H9 (cell line): ENCODE measurements at regions not wholly inside any gene's neighbourhood (a gene's known extent, or its start where the extent isn't known, plus 50 kb on each side); places are given as distances from the start of the nearest gene placed in this dataset.
A peak's percentile ranks its signal among the peaks of the same experiment; 100 is the strongest.

Source experiments
- DNase-seq: peaks from one replicate; pipeline ENCODE4 v3.0.0-alpha.2; 2017
- H2AFZ ChIP-seq: one replicate; pipeline ENCODE4 v1.6.1; 2013; ENCODE audit warnings: mild to moderate bottlenecking, low read length, control low read depth, moderate library complexity
- H2AK5ac ChIP-seq: 2 replicates; pipeline ENCODE4 v1.6.1; 2013; ENCODE audit warnings: low read length, control low read depth, mixed read lengths; ENCODE audit not compliant: insufficient read length
- H2BK120ac ChIP-seq: one replicate; pipeline ENCODE4 v1.6.1; 2013; ENCODE audit warnings: low read depth, mild to moderate bottlenecking, low read length, control low read depth, inconsistent platforms; ENCODE audit not compliant: poor library complexity, severe bottlenecking
- H2BK12ac ChIP-seq: 2 replicates; pipeline ENCODE4 v1.6.1; 2013; ENCODE audit warnings: low read length, control low read depth, mixed read lengths, low read depth; ENCODE audit not compliant: insufficient read length
- H2BK15ac ChIP-seq: 2 replicates; pipeline ENCODE4 v1.6.1; 2013; ENCODE audit warnings: low read depth, low read length, control low read depth
- H2BK20ac ChIP-seq: one replicate; pipeline ENCODE4 v1.6.1; 2013; ENCODE audit warnings: low read depth, mild to moderate bottlenecking, low read length, control low read depth, inconsistent platforms; ENCODE audit not compliant: poor library complexity, severe bottlenecking
- H2BK5ac ChIP-seq: 2 replicates; pipeline ENCODE4 v1.6.1; 2013; ENCODE audit warnings: low read length, control low read depth, mixed read lengths; ENCODE audit not compliant: insufficient read length
- H3K14ac ChIP-seq: 2 replicates; pipeline ENCODE4 v1.6.1; 2013; ENCODE audit warnings: low read length, control low read depth; ENCODE audit not compliant: insufficient read depth
- H3K18ac ChIP-seq: 2 replicates; pipeline ENCODE4 v1.6.1; 2013; ENCODE audit warnings: low read depth, mild to moderate bottlenecking, mixed read lengths, low read length, control low read depth; ENCODE audit not compliant: insufficient read length
- H3K23ac ChIP-seq: 2 replicates; pipeline ENCODE4 v1.6.1; 2013; ENCODE audit warnings: low read length, control low read depth, mixed read lengths, low read depth; ENCODE audit not compliant: insufficient read length
- H3K23me2 ChIP-seq: 2 replicates; pipeline ENCODE4 v1.6.1; 2013; ENCODE audit warnings: low read depth, mild to moderate bottlenecking, mixed read lengths, low read length, control low read depth; ENCODE audit not compliant: insufficient read length, poor library complexity, severe bottlenecking
- H3K27ac ChIP-seq: 2 replicates; pipeline ENCODE4 v1.5.1; 2013; ENCODE audit warnings: low read length, control low read depth, mixed read lengths, low read depth; ENCODE audit not compliant: insufficient read length
- H3K27me3 ChIP-seq: 2 replicates; pipeline ENCODE4 v1.6.1; 2013; ENCODE audit warnings: low read length, control low read depth, inconsistent platforms; ENCODE audit not compliant: insufficient read depth
- H3K4ac ChIP-seq: 2 replicates; pipeline ENCODE4 v1.6.1; 2013; ENCODE audit warnings: low read depth, mild to moderate bottlenecking, control low read depth, inconsistent platforms, low read length, moderate library complexity
- H3K4me1 ChIP-seq: 2 replicates; pipeline ENCODE4 v1.6.1; 2013; ENCODE audit warnings: low read length, control low read depth, inconsistent platforms; ENCODE audit not compliant: insufficient read depth
- H3K4me2 ChIP-seq: 2 replicates; pipeline ENCODE4 v1.6.1; 2013; ENCODE audit warnings: low read length, control low read depth, mixed read lengths; ENCODE audit not compliant: insufficient read length, insufficient read depth
- H3K56ac ChIP-seq: 2 replicates; pipeline ENCODE4 v1.6.1; 2013; ENCODE audit warnings: low read depth, mild to moderate bottlenecking, mixed read lengths, low read length, control low read depth; ENCODE audit not compliant: insufficient read length
- H3K79me1 ChIP-seq: 2 replicates; pipeline ENCODE4 v1.6.1; 2013; ENCODE audit warnings: low read depth, mild to moderate bottlenecking, moderate library complexity, low read length, control low read depth, inconsistent platforms; ENCODE audit not compliant: insufficient read depth, poor library complexity, severe bottlenecking
- H3K79me2 ChIP-seq: 2 replicates; pipeline ENCODE4 v1.6.1; 2013; ENCODE audit warnings: low read length, control low read depth, inconsistent platforms; ENCODE audit not compliant: insufficient read depth
- H3K9ac ChIP-seq: 2 replicates; pipeline ENCODE4 v1.6.1; 2013; ENCODE audit warnings: low read length, control low read depth, mixed read lengths; ENCODE audit not compliant: insufficient read length; ENCODE audit errors: extremely low read depth
- H3K9me3 ChIP-seq: one replicate; pipeline ENCODE4 v1.6.1; 2013; ENCODE audit warnings: low read depth, low read length, inconsistent platforms; ENCODE audit not compliant: control insufficient read depth
- H3T11ph ChIP-seq: one replicate; pipeline ENCODE4 v1.6.1; 2013; ENCODE audit warnings: mild to moderate bottlenecking, low read length, control low read depth, inconsistent platforms
- H4K20me1 ChIP-seq: one replicate; pipeline ENCODE4 v1.6.1; 2013; ENCODE audit not compliant: control insufficient read depth, insufficient read length, insufficient read depth
- H4K5ac ChIP-seq: 2 replicates; pipeline ENCODE4 v1.6.1; 2013; ENCODE audit warnings: low read depth, mild to moderate bottlenecking, mixed read lengths, low read length, control low read depth; ENCODE audit not compliant: insufficient read length
- H4K8ac ChIP-seq: replicated peaks from 2 replicates; pipeline ENCODE4 v1.6.1; 2013; ENCODE audit warnings: low read length, control low read depth, mixed read lengths, low read depth; ENCODE audit not compliant: insufficient read length
- H4K91ac ChIP-seq: 2 replicates; pipeline ENCODE4 v1.6.1; 2013; ENCODE audit warnings: low read depth, mild to moderate bottlenecking, moderate library complexity, mixed read lengths, low read length, control low read depth; ENCODE audit not compliant: insufficient read length
- H3K27ac Mint-ChIP-seq, 3 experiments: 2 replicates in 2 of 3; 3 replicates in 1 of 3; pipeline ENCODE4 v1.8.0; 2020 to 2021; ENCODE audit warnings: mixed read lengths in 3 of 3, mild to moderate bottlenecking in 1 of 3, moderate library complexity in 1 of 3
- H3K27me3 Mint-ChIP-seq: 2 replicates; pipeline ENCODE4 v1.8.0; 2021; ENCODE audit warnings: low read depth, mild to moderate bottlenecking, moderate library complexity, mixed read lengths
- H3K36me3 Mint-ChIP-seq, 3 experiments: 2 replicates in 2 of 3; 3 replicates in 1 of 3; pipeline ENCODE4 v1.8.0; 2020 to 2021; ENCODE audit warnings: low read depth in 3 of 3, mixed read lengths in 3 of 3; ENCODE audit not compliant: insufficient read depth in 1 of 3
- H3K4me1 Mint-ChIP-seq, 2 experiments: 2 replicates each; pipeline ENCODE4 v1.8.0; 2020; ENCODE audit warnings: mixed read lengths in 2 of 2
- H3K4me3 Mint-ChIP-seq, 2 experiments: 2 replicates in 1 of 2; 3 replicates in 1 of 2; pipeline ENCODE4 v1.8.0; 2020 to 2021; ENCODE audit warnings: mild to moderate bottlenecking in 2 of 2, mixed read lengths in 2 of 2, moderate library complexity in 1 of 2
- H3K9me3 Mint-ChIP-seq, 2 experiments: 2 replicates in 1 of 2; 3 replicates in 1 of 2; pipeline ENCODE4 v1.8.0; 2020; ENCODE audit warnings: mild to moderate bottlenecking in 2 of 2, mixed read lengths in 2 of 2, moderate library complexity in 1 of 2
- CTCF ChIP-seq: fragments of 200-600 bp; sonication (generic); conservative IDR thresholded peaks from 3 replicates; pipeline ENCODE4 v1.8.0; 2021; ENCODE audit warnings: antibody characterized with exemption, mild to moderate bottlenecking
- WGBS: extraction: QIAGEN DNeasy Blood & Tissue Kit; methylation state at CpG from one replicate; pipeline ENCODE4 v1.1.7; 2013; ENCODE audit warnings: missing lambda C conversion rate, low lambda C conversion rate, mixed read lengths; ENCODE audit not compliant: insufficient read length; ENCODE audit errors: extremely low coverage; 5-methylcytosine and 5-hydroxymethylcytosine counted together

DNA sequence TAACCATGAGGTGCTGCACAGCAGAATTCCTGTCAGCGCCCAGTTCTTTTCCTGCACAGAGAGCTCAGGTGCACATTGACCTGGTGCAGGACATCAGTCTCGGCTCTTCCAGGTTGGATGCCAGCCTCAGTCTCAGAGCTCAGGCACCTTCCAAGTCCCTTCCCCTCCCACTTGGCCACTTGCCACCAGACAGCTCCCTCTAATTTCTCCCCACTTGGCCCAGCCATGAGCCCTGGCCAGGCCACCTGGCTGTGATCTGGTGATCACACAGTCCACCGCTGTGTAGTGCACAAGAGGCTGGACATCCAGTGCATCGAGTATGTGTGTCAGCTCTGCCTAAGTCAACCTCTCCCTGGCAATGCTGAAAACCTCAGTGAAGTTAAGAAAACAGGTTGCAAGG lies 336.6 kb upstream of the MYT1L start:
- Histone ChIP-seq H3K56ac (no peak overlapping the region), H3K79me1 (no peaks in the 10 kb centered on the region), H2BK120ac (no peak overlapping the region), H3K9me3 (no peaks in the 10 kb centered on the region), H4K91ac (no peak overlapping the region), H3K23me2 (no peaks in the 10 kb centered on the region), H2AK5ac (no peak overlapping the region), H3K79me2 (no peaks in the 10 kb centered on the region), H3K14ac (no peak overlapping the region), H4K20me1 (no peaks in the 10 kb centered on the region), H2BK20ac (no peak overlapping the region), H4K8ac (no peak overlapping the region), H3K18ac (no peak overlapping the region), H3K23ac (no peak overlapping the region), H4K5ac (no peak overlapping the region), H3K4ac (no peak overlapping the region), H2AFZ (no peak overlapping the region), H3K9ac (no peak overlapping the region), H3K27ac (no peak overlapping the region), H2BK12ac (no peak overlapping the region), H2BK15ac (no peak overlapping the region), H3T11ph (no peak overlapping the region), H3K4me2 (no peak overlapping the region), H3K4me1 (no peaks in the 10 kb centered on the region), H3K27me3 (no peaks in the 10 kb centered on the region), H2BK5ac (no peak overlapping the region)
- Mint-ChIP-seq H3K27ac (0 out of 7 replicates have a peak overlapping the region, but pooled peaks of 1 of the 3 experiments have one; percentile 21), H3K27me3 (peaks cover 10% of the 10 kb centered on the region), H3K4me3 (no peak overlapping the region), H3K9me3 (peaks cover 3 to 5% of the 10 kb centered on the region in 2 experiments; a peak in 3 of 5 replicates), H3K36me3 (peaks cover 5% of the 10 kb centered on the region in 3 experiments; a peak in 5 of 7 replicates), H3K4me1 (peaks cover 17 to 19% of the 10 kb centered on the region in 2 experiments)
- DNase-seq = no peak
- TF ChIP-seq CTCF = no peak
- WGBS = no CpG with 5 or more reads among the region's 4 CpGs
